IPS-NIHi7 (cell line): ENCODE measurements at regions not wholly inside any gene's neighbourhood (a gene's known extent, or its start where the extent isn't known, plus 50 kb on each side); places are given as distances from the start of the nearest gene placed in this dataset.
"Not testable (repeated sequence)": the region's sequence is repeated elsewhere in the genome, so short reads cannot be mapped to it uniquely, and the experiment has no call there.

ENCODE experiments used
- DNase-seq: peaks from one replicate; pipeline ENCODE4 v3.0.0; 2012; ENCODE audit warnings: mixed read lengths; ENCODE audit errors: extremely low spot score

GRCh38 chr5:2105141-2105540 is 222.4 kb upstream of the IRX4 start:
- DNase-seq = no peak

- no peak for DNase-seq
Observed at GRCh38 chr5:2103940-2104339, 221.2 kb upstream of the IRX4 start.

GRCh38 chr5:2102819-2103776 is 220.4 kb upstream of the IRX4 start:
- DNase-seq = no peak

GRCh38 chr5:2101685-2102084 is 219.0 kb upstream of the IRX4 start:
- DNase-seq = no peak

GRCh38 chr5:2096887-2097505 is 214.3 kb upstream of the IRX4 start:
- DNase-seq = no peak

- no peak for DNase-seq
Observed at GRCh38 chr5:2095011-2095410, 212.3 kb upstream of the IRX4 start.

- no peak for DNase-seq
Observed at GRCh38 chr5:2094616-2094995, 211.9 kb upstream of the IRX4 start.

GRCh38 chr5:2093859-2094615 is 211.3 kb upstream of the IRX4 start:
- no peak for DNase-seq

- DNase-seq = no peak
Observed at GRCh38 chr5:2091921-2092320, 209.2 kb upstream of the IRX4 start.

GRCh38 chr5:2087980-2088379 is 205.3 kb upstream of the IRX4 start:
- DNase-seq = no peak

- no peak for DNase-seq
Observed at GRCh38 chr5:2075365-2075764, 192.6 kb upstream of the IRX4 start.

GRCh38 chr5:2071562-2071961 is 188.8 kb upstream of the IRX4 start:
- DNase-seq = no peak

GRCh38 chr5:2070787-2071186 is 188.1 kb upstream of the IRX4 start:
- not testable (repeated sequence) for DNase-seq

- no peak for DNase-seq
Observed at GRCh38 chr5:2068531-2068930, 185.8 kb upstream of the IRX4 start.

GRCh38 chr5:2066373-2066772 is 183.6 kb upstream of the IRX4 start:
- DNase-seq = no peak

- DNase-seq = not testable (repeated sequence)
Observed at GRCh38 chr5:2063380-2063779, 180.7 kb upstream of the IRX4 start.

GRCh38 chr5:2052687-2053086 is 170.0 kb upstream of the IRX4 start:
- no peak for DNase-seq

GRCh38 chr5:2049876-2050275 is 167.2 kb upstream of the IRX4 start:
- no peak for DNase-seq

GRCh38 chr5:2048664-2049063 is 165.9 kb upstream of the IRX4 start:
- DNase-seq = no peak

- no peak for DNase-seq
Observed at GRCh38 chr5:2047341-2047927, 164.7 kb upstream of the IRX4 start.

- DNase-seq = no peak
Observed at GRCh38 chr5:2044041-2044440, 161.3 kb upstream of the IRX4 start.

GRCh38 chr5:2039180-2039531 is 156.4 kb upstream of the IRX4 start:
- no peak for DNase-seq
